ENCODE measurements at regions not wholly inside any gene's neighbourhood (a gene's known extent, or its start where the extent isn't known, plus 50 kb on each side); places are given as distances from the start of the nearest gene placed in this dataset.
"Not testable (repeated sequence)": the region's sequence is repeated elsewhere in the genome, so short reads cannot be mapped to it uniquely, and the experiment has no call there.

DNA sequence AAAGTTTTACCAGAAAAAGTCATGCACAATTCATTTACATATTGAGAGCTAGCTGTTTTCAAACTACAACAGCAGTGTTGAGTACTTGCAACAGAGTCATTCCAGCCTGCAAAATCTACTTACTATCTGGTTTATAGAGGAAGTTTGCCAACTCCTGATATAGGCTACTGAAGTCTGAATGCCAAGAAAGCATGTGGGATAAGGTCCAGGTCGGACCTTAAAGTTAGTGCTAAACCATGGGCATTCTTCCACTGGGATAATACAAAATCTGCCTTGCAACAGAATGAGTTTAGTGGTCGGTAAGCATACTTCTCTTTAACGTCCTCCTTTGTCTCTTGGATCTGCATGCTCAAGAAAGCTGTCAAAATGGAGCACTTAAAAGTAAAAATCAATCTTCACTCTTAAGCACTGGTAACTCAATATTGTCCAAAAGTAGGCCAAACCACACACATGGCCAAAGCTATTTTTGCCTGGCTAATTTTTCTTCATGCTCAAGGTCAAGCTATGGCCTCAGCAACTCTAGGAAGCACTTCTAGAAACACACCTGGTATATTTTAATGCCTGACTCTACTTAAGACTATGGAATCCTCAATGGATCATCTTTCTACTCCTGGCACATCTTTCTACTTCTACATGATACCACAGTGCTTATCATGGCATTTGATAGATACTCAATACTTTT, 364.9 kb upstream of the KITLG start:
- no peak for DNase-seq (ENCODE audit: low read depth)

DNA sequence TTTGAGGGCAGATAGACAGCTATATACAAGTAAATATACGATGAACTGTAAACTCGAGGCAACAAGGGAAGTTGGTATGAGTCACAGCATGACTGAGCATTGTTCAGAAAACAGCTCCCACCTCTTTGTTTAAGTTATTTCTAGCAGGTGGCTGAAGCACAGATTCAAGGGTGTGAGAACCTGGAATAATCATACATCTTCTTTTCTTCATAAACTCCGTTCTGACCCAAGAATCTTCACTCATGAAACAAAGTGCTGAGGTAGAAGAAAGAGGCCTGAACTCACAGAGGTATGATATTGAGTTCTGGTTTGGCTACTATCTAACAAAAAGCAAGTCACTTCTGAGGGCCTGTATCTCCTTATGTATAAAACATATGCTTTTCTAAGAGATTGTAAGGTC, 364.1 kb upstream of the KITLG start:
- DNase-seq (ENCODE audit: low read depth): no peak

DNA sequence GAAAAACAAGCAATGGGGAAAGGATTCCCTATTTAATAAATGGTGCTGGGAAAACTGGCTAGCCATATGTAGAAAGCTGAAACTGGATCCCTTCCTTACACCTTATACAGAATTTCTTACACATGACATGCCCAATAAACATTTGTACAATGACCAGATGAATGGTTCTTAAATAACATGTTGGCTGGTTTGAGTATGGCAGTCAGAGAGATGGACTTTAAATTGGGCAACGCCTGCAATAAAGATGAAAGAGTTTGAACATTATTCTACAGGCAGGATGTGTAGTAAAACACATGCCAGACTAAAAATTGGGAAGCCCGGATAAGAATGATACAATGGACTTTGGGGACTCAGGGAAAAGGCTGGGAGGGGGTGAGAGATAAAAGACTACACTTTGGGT, 360.6 kb upstream of the KITLG start:
- no peak for DNase-seq (ENCODE audit: low read depth)

DNA sequence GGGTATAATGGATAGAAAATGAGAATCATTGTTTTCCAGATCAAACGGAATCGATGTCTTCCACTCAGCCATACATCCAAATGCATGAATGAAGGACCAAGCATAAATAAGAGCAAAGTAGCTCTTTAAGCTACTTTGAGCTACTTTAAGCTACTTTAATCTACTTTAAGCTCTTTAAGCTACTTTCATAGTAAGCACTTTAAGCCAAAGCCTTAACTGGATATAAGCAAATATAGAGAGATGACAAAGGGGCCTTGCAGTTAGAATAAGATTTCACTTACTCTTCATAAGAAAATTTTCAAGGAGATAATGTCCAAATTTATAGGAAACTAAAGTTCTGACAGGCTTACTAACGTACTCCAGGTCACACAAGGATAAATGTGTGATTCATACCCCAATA, 355.6 kb upstream of the KITLG start:
- no peak for DNase-seq (ENCODE audit: low read depth)

DNA sequence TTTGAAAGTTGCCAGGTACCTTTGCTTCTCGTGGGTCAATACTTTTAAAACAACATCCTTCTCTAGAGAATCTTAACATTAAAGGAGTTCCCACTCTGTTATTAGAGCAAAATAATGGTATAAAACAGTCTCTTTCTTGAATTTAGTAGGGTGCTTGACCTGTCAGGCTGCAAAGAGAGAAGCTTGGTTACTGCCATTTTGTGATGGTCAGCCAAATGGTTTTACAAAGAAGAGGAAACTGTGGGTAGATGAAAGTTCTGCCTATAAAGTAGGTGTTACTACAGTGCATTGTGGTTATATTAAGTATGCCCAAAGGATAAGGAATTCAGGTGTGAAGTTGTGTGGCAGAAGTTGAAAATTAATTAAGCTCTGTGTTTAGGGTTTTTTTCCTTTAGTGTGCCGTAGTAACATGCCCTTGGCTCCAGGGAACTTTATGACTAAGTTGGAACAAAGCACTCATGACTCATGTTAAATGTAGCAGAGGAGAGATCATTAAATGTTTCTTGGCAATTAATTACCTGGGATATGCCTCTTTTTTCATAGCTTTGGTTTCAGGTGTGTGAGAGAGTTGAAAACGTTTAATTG, 354.0 kb upstream of the KITLG start:
- DNase-seq (ENCODE audit: low read depth): no peak

DNA sequence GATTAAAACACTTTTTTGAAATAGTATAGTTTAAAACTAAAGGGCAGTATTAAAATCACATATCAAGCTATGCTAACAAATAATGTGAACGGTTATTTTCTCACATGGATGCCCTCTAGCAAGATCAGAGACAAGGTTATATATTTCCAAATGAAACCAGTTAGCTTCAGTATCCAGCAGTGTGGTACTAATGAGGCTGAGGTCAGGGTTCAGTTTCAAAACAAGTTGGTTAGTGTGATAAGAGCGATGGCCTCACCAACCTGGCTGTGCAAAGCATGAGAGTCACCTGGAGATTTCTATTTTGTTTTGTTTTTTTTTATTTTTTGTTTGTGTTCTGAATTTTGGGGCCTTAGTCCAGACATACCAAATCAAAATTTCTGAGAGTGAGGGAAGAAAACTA, 352.2 kb upstream of the KITLG start:
- DNase-seq (ENCODE audit: low read depth): no peak

DNA sequence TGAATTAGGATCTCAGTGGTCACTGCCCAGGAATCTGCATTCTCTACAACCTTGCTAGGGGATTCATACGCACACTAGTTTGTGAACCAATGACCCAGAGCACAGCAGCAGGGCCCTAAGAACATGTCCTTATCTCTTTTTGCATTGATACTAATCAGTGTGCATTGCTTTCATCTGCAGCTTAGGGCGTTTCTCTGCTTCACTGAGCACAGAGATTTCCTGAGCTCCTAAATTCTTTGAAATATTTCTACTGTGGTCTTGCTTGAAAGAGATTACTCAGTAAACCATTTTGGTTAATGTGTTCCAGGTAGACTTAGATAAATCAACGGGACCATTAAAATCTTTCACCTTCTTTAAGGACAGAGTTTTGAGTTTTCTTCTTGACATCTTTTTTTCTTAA, 351.3 kb upstream of the KITLG start:
- no peak for DNase-seq (ENCODE audit: low read depth)

DNA sequence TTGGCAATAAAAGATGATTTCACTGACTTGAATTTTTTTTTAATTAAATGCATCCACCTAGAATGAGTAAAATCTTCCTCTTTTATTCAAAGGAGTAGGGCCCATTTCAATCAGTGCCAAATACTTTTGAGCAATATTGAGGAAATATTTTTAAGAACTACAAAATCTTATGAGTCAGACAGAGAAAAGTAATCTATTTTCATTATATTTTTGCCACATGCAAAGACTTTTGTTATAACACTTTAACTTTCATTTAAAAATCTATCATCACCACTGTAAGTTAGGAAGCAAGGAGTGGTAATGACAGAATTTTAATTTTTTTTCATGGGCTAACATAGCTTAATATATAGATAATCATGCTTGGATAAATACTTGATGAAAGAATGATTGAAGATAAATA, 345.2 kb upstream of the KITLG start:
- no peak for DNase-seq (ENCODE audit: low read depth)

DNA sequence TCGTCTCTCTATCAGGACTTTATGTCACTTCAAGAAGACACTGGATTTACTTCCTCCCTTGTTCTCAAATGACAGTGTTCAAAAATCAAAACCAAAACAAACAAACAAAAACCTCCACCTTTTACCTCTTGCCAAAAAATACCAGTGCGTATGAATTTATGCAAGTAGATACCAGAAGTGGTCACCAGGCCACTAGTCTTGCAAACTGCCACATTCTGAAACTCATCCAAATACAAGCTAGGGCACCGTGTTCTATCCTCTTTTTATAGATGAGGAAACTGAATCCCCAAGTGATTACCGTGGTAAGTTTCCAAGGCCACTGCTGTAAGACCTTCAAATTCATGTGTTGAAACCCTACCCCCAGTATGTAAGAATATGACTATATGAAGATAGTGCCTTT, 343.9 kb upstream of the KITLG start:
- no peak for DNase-seq (ENCODE audit: low read depth)

DNA sequence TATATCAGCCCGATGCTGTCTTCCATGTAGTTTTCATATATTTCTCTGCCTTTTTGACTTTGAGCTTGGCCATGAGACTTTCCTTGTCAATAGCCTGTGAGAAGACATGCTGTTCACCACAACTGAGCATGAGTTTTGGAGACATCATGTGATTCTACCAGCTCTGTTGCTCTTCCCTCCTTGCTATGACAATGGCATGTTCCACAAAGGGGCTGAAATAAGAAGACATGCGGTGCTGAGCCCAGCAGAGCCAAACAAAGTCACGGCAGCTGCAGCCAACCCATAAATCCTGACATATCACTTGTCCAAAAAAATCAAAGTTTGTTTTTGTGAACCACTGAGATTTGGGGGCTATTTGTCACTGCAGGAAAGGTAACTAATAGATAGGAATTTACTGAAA, 343.4 kb upstream of the KITLG start:
- DNase-seq (ENCODE audit: low read depth): no peak

DNA sequence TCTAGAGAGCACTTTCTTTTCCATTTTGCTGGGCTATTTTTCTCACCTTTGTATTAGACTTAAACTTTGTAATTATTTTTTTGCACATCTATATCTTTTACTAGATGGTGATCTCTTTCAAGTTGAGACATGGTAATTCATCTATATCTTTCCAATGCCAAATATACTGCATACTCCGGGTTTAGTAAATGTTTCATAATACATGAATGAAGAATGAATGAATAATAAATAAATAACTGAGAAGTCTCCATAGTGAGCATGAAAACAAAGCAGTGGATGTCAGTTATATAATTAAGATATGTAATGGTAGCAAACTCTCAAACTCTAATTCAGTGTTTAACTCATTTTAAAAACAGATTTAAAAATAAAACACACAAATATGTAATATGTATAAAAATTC, 342.5 kb upstream of the KITLG start:
- DNase-seq (ENCODE audit: low read depth): no peak

DNA sequence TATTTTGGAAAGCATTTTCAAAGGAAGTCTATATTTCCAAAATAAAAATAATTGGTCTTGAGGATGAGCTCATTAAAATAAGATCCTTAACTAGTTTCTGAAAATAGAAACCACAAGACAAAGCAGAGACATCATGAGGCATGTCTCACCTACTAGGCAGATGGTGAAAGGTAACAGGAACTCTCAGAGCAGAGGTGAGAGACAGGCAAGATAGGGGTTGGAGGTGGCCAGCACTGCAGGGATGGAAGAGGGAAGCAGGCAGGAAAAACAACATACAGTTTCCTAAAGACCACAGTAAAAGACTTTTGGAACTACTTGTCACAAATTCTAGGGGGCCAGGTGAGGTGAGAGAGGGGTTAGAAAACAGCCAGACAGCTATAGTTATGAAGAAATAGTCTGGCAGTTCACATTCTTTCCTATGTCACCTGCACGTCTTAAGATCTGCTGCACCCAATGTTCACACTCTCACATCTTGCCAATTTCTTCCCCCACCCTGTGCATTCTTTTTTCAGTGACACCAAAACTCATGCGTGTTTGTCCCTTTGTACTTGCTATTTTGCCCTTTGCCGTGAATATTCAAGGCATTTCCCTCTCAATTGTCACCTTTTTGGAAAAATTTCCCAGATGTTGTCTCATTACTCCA, 341.7 kb upstream of the KITLG start:
- no peak for DNase-seq (ENCODE audit: low read depth)

DNA sequence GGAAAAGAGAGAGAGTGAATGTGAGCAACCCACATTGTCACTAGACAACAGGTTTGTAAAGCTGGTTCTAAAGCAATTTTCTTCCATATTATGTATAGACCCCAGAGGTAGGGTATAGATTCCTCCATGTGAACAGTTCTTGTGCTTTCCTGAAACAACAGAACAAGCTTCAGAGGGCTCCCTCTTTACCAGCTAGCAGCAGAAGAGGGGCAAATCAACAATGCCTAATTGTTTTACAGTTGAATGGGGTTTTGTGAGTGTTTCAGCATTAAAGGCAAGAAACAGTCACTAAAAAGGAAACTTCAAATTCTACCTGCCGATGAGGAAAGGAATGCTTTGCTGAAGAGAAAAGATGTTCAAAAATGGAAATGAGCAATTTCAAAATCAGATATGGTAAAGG, 341.2 kb upstream of the KITLG start:
- DNase-seq (ENCODE audit: low read depth): no peak

DNA sequence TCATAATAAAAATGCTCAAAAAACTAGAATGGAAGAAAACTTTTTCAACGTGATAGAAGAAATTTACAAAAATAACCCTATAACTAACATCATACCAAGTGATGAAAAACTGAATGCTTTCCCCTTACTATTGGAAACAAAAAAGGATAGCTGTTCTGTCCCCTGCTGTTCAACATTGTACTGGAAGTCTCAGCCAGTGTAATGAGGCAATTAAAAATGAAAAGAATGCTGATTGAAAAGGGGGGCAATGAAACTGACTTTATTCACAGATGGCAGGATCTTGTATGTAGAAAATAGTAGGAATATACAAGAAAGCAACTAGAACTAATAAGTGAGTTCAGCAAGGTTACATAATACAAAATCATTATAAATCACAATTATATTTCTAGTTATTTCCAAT, 337.9 kb upstream of the KITLG start:
- no peak for DNase-seq (ENCODE audit: low read depth)

DNA sequence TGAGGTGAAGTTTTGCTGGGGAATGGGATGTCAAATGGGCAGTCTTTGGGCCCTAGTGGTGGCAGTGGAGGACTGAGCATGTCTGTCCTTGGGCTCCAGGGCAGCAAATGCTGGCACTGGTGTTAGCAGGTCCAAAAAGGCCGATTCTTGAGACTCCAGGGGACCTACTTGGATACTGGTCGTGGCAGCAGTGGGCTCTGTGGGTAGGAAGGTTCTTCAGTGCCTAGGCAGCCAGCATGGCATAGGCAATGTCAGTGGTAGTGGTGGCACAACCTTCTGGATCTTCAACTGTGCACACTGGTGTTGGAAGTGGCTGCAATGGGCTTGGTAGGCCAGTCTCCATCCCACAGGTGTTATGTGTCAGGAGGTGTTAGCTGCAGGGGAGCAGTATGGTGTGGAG, 334.7 kb upstream of the KITLG start:
- no peak for DNase-seq (ENCODE audit: low read depth)

DNA sequence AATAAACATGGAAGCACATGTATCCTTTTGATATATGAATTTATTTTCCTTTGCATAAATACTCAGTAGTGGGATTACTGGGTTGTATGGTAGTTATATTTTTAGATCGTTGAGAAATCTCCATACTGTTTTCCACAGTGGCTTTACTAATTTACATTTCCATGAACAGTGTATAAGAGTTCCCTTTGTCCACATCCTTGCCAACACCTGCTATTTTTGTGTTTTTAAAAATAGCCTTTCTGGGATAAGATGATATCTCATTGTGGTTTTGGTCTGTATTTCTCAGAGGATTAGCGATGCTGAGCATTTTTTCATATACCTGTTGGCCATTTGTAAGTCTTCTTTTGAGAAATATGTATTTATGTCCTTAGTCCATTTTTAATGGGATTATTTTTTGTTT, 329.2 kb upstream of the KITLG start:
- DNase-seq (ENCODE audit: low read depth): no peak

DNA sequence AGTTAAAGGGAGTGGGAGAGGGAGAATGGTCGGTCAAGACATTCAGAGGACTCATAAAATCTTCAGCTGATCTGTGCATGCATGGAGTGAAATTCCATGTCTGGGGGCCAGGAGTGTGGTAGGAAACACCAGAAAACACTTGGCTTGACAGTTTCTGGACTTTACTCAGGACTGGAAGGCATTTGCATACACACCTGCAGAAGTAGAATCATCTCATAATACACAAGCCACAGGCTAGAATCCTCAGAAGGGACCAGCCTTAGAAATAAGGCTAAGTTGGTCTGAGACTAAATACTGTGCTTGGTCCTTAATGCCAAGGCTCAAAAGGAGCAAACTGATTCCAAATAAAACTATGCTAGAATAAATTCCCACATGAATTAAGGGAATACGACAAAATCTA, 328.1 kb upstream of the KITLG start:
- DNase-seq (ENCODE audit: low read depth): no peak

DNA sequence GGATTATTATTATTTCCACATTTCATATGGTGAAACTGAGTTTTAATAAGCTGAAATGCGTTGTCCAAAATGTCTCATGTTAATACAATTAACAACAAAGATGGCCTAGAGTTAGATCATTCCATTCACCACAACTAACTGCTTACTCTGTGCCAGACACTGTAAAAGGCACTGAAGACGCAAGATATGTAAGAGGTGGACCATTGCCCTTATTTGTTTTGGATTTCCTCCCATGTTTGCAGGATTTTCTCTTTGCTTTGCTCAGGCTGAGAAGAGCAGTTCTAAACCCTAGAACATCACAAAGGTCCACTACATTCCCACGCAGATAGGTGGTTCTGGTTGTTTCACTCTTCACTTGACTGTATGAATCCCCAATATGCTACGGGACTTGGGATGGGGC, 324.4 kb upstream of the KITLG start:
- no peak for DNase-seq (ENCODE audit: low read depth)

DNA sequence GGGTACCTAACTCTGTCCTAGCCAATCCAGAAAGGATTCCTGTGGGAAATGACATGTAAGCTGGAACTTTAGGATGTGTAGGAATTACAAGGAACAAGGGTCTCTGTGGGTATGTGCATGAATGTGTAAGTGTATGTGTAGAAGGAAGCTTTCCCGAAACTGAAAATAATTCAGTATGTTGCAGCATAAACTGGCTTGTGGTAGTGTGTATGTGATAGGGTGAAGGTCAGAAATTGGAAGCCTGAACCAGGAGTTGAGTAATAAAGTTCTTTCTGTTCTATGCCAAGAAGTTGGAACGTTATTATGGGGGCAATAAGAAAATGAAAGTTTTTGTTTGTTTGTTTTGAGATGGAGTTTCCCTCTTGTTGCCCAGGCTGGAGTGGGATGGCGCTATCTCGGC, 323.1 kb upstream of the KITLG start:
- DNase-seq (ENCODE audit: low read depth): no peak

DNA sequence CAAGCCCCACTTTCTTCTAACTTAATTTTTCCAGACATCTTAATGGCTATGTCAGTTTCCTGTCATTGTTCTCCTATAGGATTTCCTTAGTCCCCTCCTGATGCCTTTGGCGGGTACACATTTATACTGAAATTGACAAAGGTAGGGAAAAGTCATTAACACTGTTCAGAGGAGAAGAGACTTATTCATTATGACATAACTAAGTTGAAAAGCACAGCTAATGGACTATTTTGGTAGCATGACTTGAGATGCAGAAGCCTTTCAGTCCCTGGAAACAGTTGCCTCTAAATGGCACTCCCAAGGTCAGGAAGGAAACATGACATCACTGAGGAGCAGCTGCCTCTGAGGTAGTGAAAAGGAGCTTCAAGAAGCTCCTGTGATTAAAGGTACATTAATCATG, 317.5 kb upstream of the KITLG start:
- DNase-seq (ENCODE audit: low read depth): no peak

DNA sequence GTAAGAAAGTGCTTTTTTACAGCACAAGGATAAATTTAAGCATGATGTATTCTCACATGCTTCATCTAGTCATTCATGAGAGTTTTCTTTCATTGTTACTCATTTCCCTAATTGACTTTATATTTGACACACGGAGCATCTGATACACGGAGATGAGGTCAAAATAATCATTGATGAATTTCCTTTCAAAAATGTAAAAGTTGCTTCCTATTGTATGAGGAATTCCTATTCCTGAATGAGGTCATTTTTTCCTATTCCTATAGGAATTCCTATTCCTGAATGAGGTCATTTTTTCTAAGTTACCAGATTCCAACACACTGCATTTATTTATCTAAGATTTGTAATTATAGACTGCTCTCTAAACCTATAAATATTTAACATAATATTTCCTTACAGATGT, 316.7 kb upstream of the KITLG start:
- DNase-seq (ENCODE audit: low read depth): no peak

DNA sequence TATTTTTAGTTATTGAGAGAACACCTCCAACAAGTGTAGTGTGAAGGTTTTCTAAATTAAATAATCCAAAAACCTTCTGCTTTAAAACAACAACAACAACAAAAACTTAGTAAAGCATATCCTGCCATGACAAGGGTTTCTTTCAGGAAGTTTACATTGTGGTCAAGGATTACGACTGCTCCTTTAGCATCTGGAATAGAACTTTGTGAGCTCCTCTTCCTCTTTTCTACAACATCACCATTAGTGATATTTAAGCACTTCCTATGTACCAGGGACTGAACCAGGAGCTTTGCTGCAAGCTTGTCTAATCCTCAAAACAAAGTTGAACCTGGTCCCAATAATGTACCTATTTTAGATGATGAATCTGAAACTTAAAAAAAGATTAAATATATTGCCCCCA, 315.4 kb upstream of the KITLG start:
- DNase-seq (ENCODE audit: low read depth): no peak

DNA sequence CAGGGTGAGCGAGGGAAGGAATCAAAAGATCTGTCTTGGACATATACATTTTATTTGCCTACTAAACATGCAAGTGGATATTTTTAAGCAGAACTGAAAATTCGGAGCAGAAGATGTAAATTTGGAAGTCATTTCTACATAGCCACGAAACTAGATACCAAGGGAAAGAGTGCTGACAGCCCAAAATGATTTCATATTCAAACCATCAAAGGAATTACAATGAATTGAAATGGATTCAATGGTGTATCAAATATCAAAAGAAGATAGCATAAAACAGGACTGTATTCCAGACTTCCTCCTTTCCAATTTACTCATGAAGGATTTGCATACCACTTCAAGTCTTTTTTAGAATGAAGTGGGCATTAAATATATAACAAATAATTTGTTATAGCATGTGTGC, 313.5 kb upstream of the KITLG start:
- DNase-seq (ENCODE audit: low read depth): no peak

DNA sequence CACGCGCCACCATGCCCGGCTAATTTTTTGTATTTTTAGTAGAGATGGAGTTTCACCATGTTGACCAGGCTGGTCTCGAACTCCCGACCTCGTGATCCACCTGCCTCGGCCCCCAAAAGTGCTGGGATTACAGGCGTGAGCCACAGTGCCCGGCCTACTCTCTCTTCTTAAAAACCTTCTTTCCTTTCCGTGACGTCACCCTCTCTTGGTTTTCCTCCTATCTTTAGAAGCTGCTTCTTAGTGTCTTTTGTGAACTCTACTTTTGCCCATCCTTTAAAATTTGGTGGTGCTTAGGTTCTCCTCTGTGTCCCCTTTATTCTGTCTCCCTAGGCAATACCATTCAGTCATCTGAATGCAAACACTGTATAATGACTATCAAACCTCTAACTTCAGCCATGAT, 311.2 kb upstream of the KITLG start:
- not testable (repeated sequence) for DNase-seq (ENCODE audit: low read depth)

Measured in stimulated activated CD8-positive, alpha-beta memory T cell treated with anti-CD3 and anti-CD28 coated beads, Interleukin-12 subunit alpha, Interleukin-12 subunit beta, amount 100 ng/mL, for 1 hour (primary cell).